Lung microvascular endothelial cell (primary cell): ENCODE measurements at regions not wholly inside any gene's neighbourhood (a gene's known extent, or its start where the extent isn't known, plus 50 kb on each side); places are given as distances from the start of the nearest gene placed in this dataset.

Experiments used
- DNase-seq, 2 donors: peaks; one replicate each; pipeline versions ENCODE4 v3.0.0 to v3.0.0-alpha.2; 2010; ENCODE audit warnings: low read depth in 2 of 2

DNA sequence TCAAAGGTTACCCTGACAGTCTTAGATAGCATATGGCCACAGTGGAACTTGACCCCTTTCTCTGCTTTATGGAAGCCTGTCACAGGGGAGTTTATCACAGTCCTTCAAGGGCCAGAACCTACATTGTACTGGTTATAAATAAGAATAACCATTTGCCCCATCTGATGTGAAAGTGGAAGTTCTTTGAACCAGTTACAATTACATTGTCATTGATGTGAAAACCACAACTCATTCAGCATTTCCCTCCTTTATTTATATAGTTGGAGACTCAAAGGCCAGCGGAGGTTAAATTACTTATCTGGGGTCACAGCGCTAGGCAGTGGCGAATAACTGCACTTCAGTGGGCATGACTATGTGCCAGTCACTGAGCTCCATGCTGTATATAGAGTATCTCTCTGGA is 60.5 kb upstream of the TBC1D5 start:
- DNase-seq: no peak

DNA sequence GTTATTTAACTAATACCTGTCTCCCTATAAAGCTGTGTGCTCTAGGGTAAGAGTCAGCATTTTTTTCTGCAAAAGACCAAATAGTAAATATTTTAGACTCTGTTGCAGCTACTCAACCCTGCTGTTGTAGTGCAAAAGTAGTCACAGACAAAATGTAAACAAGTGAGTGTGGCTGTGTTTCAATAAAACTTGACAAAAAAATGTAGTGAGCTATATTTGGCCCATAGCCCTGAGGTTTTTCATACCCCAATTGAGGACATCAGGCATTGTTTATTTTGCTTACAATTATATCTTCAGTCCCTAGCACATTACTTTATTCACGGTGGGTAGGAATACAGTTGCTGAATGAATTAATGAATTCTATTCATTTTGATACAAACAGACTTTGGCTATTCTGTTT is 58.7 kb upstream of the TBC1D5 start:
- DNase-seq: no peak

DNA sequence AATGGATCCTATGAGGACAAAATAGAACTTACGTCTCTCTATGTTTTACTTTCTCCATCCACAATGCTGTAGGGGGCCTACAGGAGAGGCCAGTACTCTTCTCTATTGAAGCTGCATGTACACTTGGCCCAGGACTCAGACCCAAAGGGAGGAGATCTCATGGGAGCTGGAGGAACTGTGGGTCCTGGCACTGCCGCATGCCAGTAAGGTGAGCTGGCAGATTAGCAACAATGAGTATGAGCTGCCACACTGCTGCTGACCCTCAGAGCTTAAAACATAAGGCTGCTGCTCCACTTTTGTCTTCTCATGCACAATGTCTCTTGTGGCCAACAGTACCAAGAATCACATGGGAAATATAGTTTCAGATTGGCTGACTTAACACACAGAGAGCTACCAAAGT is 57.8 kb upstream of the TBC1D5 start:
- no peak for DNase-seq

DNA sequence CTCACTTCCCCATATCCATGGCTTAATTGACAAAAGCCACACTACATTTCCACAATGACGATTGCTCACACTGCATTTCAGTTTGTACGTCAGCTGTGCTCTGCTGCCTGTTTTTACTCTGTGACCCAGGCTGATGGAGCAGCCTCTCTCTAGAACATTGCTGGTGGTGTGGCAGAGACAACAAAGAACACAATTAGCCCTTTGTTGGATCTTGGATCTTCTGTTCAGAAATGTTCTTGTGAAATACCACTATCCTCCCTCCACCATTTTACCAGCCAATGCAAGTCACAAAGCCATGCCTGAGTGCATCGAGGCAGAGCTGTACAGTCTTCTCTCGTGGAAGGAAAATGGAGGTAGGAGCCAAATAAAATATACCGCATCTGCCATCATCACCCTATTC is 56.9 kb upstream of the TBC1D5 start:
- DNase-seq: no peak

DNA sequence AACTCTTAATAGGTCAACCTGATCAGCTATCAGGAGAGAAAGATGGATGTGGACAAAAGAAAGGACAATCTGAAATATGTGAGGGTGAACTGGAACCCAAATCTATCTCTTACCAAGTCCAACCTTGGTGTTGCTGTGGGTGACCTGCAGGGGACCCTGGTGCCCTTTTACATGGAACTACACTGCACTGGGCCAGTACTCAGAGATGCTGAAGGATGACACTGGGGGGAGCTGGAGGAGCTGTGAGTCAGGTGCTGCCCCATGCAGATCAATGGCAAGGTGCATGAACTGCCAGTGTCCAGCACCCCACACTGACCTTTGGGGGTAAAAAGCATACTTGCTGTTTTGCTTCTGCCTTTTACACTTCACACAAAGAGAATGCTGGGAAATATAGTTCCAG is 55.6 kb upstream of the TBC1D5 start:
- DNase-seq: no peak

DNA sequence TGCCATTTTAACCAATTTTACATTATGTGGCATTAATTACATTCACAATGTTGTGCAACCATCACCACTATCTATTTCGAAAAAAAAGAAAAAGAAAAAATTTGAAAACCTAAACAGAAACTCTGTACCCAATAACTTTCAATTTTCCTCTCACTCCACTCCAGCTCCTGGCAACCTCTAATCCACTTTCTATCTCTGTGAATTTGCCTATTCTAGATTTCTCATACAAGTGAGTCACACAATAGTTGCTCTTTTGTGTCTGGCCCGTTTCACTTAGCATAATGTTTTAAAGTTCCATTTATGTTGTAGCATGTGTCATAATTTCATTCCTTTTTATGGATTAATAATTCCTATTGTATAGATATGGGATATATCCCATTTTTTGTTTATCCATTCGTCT is 53.3 kb upstream of the TBC1D5 start:
- DNase-seq: no peak

DNA sequence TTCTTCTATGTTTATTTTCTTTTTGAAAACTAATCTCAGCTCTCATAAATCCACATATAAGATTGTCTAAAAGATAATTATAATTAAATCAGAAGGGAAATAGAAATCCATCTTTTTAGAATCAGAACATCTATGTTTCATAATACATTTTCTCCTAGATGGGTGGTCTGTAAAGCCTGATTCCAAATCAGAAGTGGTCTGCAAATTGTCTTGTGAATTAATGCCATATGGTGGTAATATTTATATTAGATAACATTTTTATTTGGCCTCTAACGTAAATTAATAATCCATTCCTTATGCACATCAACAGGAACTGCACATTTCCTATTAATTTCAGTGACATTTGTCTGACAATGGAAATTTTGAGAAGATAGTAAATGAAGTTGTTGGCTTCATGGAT is 52.8 kb upstream of the TBC1D5 start:
- no peak for DNase-seq

DNA sequence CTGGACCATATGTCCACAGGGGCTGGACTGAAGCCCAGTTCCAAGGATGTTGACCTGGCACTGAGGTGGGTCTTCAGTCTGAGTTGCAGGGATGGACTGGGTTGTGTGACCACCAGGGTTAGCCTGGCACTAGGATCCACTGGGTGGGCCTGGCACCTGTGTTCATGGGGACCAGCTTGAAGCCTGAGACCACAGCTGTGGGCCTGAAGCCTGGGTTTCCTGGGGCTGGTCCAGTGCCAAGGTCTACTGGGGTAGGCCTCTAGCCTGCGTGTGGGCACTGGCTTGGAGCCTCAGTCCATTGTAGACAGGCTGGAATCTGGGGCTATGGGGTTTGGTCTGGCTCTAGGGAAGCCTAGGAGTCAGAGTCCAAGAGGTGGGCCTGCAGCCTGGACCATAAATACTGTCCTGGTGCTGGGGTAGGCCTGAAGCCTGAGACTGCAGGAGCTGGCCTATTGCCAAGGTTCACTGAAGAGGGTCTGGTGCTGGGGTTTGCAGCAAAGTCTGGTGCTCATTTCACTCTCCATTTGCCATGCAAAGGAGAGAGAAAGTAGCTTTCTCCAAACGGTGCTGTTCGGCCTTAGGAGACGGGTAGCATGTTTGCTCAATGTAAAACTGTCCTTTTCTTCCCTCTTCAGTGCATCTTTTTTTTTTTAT is 51.2 kb upstream of the TBC1D5 start:
- DNase-seq: no peak
